ENCODE measurements at regions not wholly inside any gene's neighbourhood (a gene's known extent, or its start where the extent isn't known, plus 50 kb on each side); places are given as distances from the start of the nearest gene placed in this dataset.

GRCh38 chr5:118196229-118196628 is 792.1 kb downstream of the DTWD2 start:
- no peaks in the 10 kb centered on the region for H3K9me3 Mint-ChIP-seq
- H3K4me3 Mint-ChIP-seq: no peak overlapping the region
- ChIA-PET POLR2A (no interaction called here), CTCF (no interaction called here)
- H3K36me3 Mint-ChIP-seq (ENCODE audit: low read depth): no peaks in the 10 kb centered on the region
- no peak overlapping the region for H3K27ac Mint-ChIP-seq
- no peaks in the 10 kb centered on the region for H3K4me1 Mint-ChIP-seq
- H3K27me3 Mint-ChIP-seq: no peaks in the 10 kb centered on the region
- no peak for DNase-seq

- DNase-seq: no peak
- Mint-ChIP-seq H3K4me1 (no peaks in the 10 kb centered on the region), H3K36me3 (ENCODE audit: low read depth) (no peaks in the 10 kb centered on the region), H3K4me3 (no peak overlapping the region), H3K27me3 (no peaks in the 10 kb centered on the region), H3K27ac (no peak overlapping the region), H3K9me3 (no peaks in the 10 kb centered on the region)
- ChIA-PET POLR2A (no interaction called here), CTCF (no interaction called here)
These were observed 793.1 kb downstream of the DTWD2 start for GRCh38 chr5:118195211-118195610.

DNA sequence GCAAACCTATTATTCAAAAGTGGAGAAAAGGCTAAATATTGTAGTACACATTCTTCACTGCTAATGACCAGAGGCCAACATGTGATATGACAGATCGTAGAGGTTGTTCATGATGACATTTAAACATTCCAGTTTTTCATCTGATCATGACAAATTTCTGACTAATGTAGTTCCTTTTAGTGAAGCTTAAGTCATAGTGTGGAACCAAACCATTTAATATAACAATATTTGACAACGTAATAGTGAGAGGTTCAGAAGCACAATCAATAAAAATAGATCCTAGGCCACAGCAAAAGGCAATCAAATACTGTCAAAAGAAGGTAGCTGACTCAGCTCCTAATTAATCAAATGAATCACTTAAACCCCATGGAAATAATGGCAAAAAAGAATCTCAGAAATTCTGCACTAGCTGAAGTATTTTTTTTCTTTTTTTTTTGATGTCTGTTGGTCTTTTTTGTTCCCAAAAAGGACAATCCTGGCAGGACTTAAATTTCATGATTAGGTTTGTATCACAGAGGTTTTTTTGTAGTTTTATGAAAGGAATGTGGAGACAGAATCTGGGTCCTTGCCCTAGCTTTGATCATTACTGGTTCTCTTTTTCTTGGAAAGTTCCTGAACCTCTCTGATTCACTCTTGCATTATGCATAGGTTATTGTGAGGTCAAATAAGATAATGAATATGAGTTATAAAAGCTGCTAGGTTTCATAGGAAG is 795.0 kb downstream of the DTWD2 start:
- no peaks in the 10 kb centered on the region for H3K27me3 Mint-ChIP-seq
- POLR2A ChIA-PET: no interaction called here
- no peak overlapping the region for H3K27ac Mint-ChIP-seq
- no peaks in the 10 kb centered on the region for H3K9me3 Mint-ChIP-seq
- no peak for DNase-seq
- H3K4me3 Mint-ChIP-seq: no peak overlapping the region
- CTCF ChIA-PET: no interaction called here
- H3K36me3 Mint-ChIP-seq (ENCODE audit: low read depth): no peaks in the 10 kb centered on the region
- H3K4me1 Mint-ChIP-seq: no peaks in the 10 kb centered on the region

DNA sequence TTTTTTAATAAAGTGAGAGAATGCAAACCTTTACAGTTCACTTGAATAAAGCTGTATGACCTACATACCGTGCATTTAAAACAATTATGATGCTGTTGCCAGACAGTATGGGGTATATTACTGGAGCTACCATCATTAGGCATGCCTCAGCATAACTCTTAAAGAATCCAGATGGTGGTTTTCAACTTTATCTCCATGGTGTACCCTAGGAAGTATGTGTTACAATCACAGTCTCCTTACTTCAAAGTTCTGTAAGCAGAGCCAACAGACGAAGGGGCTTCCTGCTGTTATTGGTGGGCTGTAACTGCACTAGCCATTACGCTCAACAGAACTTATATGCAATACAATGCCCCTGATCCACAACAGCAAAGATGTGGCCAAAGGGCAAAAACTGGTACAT is 803.3 kb downstream of the DTWD2 start:
- POLR2A ChIA-PET: no interaction called here
- CTCF ChIA-PET: no interaction called here
- Mint-ChIP-seq H3K9me3 (peaks cover 3% of the 10 kb centered on the region), H3K4me1 (no peaks in the 10 kb centered on the region), H3K27me3 (no peaks in the 10 kb centered on the region), H3K4me3 (no peak overlapping the region), H3K27ac (no peak overlapping the region), H3K36me3 (ENCODE audit: low read depth) (no peaks in the 10 kb centered on the region)
- DNase-seq: no peak

GRCh38 chr5:118176146-118176545 is 812.2 kb downstream of the DTWD2 start:
- Mint-ChIP-seq H3K9me3 (peaks cover 16% of the 10 kb centered on the region), H3K27ac (no peak overlapping the region), H3K4me1 (no peaks in the 10 kb centered on the region), H3K27me3 (no peaks in the 10 kb centered on the region), H3K36me3 (ENCODE audit: low read depth) (no peaks in the 10 kb centered on the region), H3K4me3 (no peak overlapping the region)
- no peak for DNase-seq
- POLR2A ChIA-PET: no interaction called here
- CTCF ChIA-PET: no interaction called here

GRCh38 chr5:118174671-118175070 is 813.7 kb downstream of the DTWD2 start:
- ChIA-PET POLR2A (no interaction called here), CTCF (no interaction called here)
- no peak for DNase-seq
- no peaks in the 10 kb centered on the region for H3K36me3 Mint-ChIP-seq (ENCODE audit: low read depth)
- H3K4me1 Mint-ChIP-seq: no peaks in the 10 kb centered on the region
- H3K27ac Mint-ChIP-seq: no peak overlapping the region
- no peak overlapping the region for H3K4me3 Mint-ChIP-seq
- H3K9me3 Mint-ChIP-seq: peaks cover 16% of the 10 kb centered on the region
- H3K27me3 Mint-ChIP-seq: no peaks in the 10 kb centered on the region

DNA sequence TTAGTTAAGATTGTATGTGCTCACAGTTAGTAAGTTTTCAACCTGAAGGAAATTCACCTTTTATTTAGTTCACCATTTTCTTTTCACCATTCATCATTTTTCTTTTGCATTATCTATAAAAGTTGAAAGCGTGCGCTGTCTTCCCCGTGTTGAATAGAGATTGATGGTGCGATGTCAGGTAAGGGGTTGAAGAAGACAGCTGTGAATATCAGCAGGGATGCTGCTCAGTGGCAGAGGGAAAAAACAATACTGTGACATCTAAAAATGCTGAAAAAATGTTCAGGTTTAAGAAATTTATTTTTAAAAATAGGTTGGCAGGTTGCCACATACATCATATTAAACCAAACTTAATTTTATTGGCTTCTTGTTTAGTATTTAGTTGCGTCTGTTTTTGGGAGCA is 815.0 kb downstream of the DTWD2 start:
- H3K36me3 Mint-ChIP-seq (ENCODE audit: low read depth): no peaks in the 10 kb centered on the region
- no peaks in the 10 kb centered on the region for H3K27me3 Mint-ChIP-seq
- ChIA-PET CTCF (no interaction called here), POLR2A (no interaction called here)
- no peak overlapping the region for H3K4me3 Mint-ChIP-seq
- no peak overlapping the region for H3K27ac Mint-ChIP-seq
- no peak for DNase-seq
- H3K9me3 Mint-ChIP-seq: peaks cover 12% of the 10 kb centered on the region
- no peaks in the 10 kb centered on the region for H3K4me1 Mint-ChIP-seq

DNA sequence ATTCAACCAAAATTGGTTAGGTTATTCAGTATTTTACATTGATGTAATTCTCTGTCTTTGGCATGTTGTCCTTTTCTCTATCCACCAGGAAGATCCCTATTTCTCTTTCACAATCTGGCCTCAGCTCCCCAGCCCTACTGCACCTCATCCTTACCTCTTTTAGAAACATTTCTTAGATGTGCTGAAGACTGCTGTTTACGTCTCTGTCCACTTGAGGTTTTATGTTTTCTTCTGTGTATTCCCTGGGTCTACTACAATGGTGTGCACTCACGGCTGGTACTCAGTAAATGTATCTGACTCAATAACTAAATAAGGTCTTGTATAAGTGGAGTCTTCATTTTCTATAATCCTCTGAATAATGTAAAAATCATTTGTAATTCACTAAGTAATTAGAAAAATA is 822.7 kb downstream of the DTWD2 start:
- no peak for DNase-seq
- ChIA-PET CTCF (no interaction called here), POLR2A (no interaction called here)
- Mint-ChIP-seq H3K4me1 (no peaks in the 10 kb centered on the region), H3K4me3 (no peak overlapping the region), H3K9me3 (peaks cover 3% of the 10 kb centered on the region), H3K27me3 (no peaks in the 10 kb centered on the region), H3K36me3 (ENCODE audit: low read depth) (no peaks in the 10 kb centered on the region), H3K27ac (no peak overlapping the region)

GRCh38 chr5:118156181-118156580 is 832.2 kb downstream of the DTWD2 start:
- Mint-ChIP-seq H3K36me3 (ENCODE audit: low read depth) (no peaks in the 10 kb centered on the region), H3K27ac (no peak overlapping the region), H3K9me3 (peaks cover 8% of the 10 kb centered on the region), H3K4me1 (no peaks in the 10 kb centered on the region), H3K4me3 (no peak overlapping the region), H3K27me3 (no peaks in the 10 kb centered on the region)
- no peak for DNase-seq
- POLR2A ChIA-PET: no interaction called here
- CTCF ChIA-PET: no interaction called here

DNA sequence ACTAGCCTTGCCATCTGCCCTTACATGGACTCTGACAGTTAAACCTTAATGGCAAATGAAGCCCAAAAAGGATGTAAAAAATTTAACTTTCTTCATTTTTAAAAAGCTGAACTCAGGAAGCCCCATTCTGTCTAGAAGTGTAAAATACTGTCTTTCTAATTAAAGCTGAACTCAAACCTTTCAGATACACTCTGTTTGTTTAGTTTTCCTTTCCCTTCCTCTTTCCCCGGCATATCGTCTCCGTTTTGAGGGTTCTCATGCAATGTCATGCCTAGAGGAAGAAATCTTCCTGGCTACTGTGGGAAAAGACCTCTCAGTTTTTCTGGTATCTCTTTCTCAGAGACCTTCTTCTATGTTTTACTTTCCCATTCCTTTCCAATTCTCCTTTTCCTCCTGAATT is 841.5 kb downstream of the DTWD2 start:
- ChIA-PET POLR2A (no interaction called here), CTCF (no interaction called here)
- Mint-ChIP-seq H3K36me3 (ENCODE audit: low read depth) (no peaks in the 10 kb centered on the region), H3K27me3 (no peaks in the 10 kb centered on the region), H3K9me3 (peaks cover 9% of the 10 kb centered on the region), H3K4me1 (no peaks in the 10 kb centered on the region), H3K27ac (no peak overlapping the region), H3K4me3 (no peak overlapping the region)
- DNase-seq: no peak

DNA sequence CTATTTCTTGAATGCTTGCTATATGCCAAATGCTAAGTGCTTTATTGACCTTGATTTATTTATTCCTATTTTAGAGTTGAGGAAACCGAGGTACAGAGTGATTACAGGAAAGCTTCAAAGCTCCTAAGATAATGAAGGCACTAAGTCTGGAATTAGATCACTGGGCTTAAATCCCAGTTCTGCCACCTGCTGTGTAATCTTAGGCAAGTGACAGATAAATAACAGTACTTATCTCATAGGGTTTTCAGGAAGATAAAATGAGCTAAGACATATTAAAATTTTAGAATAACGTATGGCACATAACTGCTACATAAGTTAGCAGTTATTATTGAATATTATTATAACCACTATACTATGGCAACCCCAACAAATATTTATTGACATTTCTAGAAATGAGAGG is 843.8 kb downstream of the DTWD2 start:
- no peak for DNase-seq
- H3K4me1 Mint-ChIP-seq: no peaks in the 10 kb centered on the region
- ChIA-PET CTCF (no interaction called here), POLR2A (no interaction called here)
- H3K9me3 Mint-ChIP-seq: peaks cover 10% of the 10 kb centered on the region
- H3K4me3 Mint-ChIP-seq: no peak overlapping the region
- no peak overlapping the region for H3K27ac Mint-ChIP-seq
- H3K36me3 Mint-ChIP-seq (ENCODE audit: low read depth): no peaks in the 10 kb centered on the region
- no peaks in the 10 kb centered on the region for H3K27me3 Mint-ChIP-seq

DNA sequence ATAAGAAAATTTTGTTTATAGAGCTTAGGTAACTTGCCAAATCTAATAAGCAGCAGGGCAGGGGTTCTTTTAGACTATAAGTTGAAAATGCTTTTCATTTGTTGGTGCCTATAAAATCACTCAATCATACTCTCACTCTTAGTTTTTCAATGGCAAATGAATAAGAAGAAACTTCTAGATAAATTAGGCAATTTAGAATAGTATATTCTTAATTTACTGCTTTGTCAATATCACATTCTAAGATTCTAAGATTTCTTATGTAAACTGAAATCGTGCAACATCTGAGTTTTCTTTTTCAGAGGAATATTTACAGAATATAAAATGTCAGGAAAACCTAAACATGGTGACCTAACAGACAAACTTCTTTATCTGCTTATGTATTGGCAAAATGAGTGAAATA is 849.0 kb downstream of the DTWD2 start:
- ChIA-PET CTCF (no interaction called here), POLR2A (no interaction called here)
- Mint-ChIP-seq H3K27me3 (no peaks in the 10 kb centered on the region), H3K4me1 (no peaks in the 10 kb centered on the region), H3K27ac (no peak overlapping the region), H3K36me3 (ENCODE audit: low read depth) (no peaks in the 10 kb centered on the region), H3K4me3 (no peak overlapping the region), H3K9me3 (peaks cover 7% of the 10 kb centered on the region)
- no peak for DNase-seq

- ChIA-PET POLR2A (no interaction called here), CTCF (no interaction called here)
- Mint-ChIP-seq H3K27me3 (no peaks in the 10 kb centered on the region), H3K36me3 (ENCODE audit: low read depth) (no peaks in the 10 kb centered on the region), H3K9me3 (peaks cover 2% of the 10 kb centered on the region), H3K4me3 (no peak overlapping the region), H3K4me1 (no peaks in the 10 kb centered on the region), H3K27ac (no peak overlapping the region)
- DNase-seq: no peak
These were observed 862.2 kb downstream of the DTWD2 start for GRCh38 chr5:118126159-118126558.

DNA sequence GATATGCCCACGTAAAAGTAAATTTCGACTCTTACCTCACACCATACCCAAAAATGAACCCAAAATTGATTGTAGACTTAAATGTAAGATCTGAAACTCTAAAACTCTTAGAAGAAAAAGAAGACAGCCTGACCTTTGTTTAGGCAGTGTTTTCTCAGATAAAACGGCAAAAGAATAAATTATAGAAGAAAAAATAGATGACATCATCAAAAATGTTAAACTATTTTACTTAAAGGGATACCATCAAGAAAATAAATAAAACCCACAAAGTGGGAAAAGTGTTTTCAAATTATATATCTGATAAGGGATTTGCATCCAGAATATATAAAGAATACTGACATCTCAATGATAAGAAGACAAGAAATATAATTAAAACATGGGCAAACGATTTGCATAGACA is 862.7 kb downstream of the DTWD2 start:
- no peaks in the 10 kb centered on the region for H3K36me3 Mint-ChIP-seq (ENCODE audit: low read depth)
- POLR2A ChIA-PET: no interaction called here
- no peak for DNase-seq
- no peak overlapping the region for H3K27ac Mint-ChIP-seq
- H3K4me3 Mint-ChIP-seq: no peak overlapping the region
- H3K27me3 Mint-ChIP-seq: no peaks in the 10 kb centered on the region
- H3K4me1 Mint-ChIP-seq: no peaks in the 10 kb centered on the region
- CTCF ChIA-PET: no interaction called here
- H3K9me3 Mint-ChIP-seq: peaks cover 2% of the 10 kb centered on the region

GRCh38 chr5:118121258-118121657 is 867.1 kb downstream of the DTWD2 start:
- ChIA-PET CTCF (no interaction called here), POLR2A (no interaction called here)
- peaks cover 5% of the 10 kb centered on the region for H3K9me3 Mint-ChIP-seq
- no peaks in the 10 kb centered on the region for H3K27me3 Mint-ChIP-seq
- no peaks in the 10 kb centered on the region for H3K36me3 Mint-ChIP-seq (ENCODE audit: low read depth)
- no peaks in the 10 kb centered on the region for H3K4me1 Mint-ChIP-seq
- H3K4me3 Mint-ChIP-seq: no peak overlapping the region
- DNase-seq: no peak
- no peak overlapping the region for H3K27ac Mint-ChIP-seq
